CD4-positive, alpha-beta T cell treated with Interferon alpha-2 for 1 hour (primary cell): ENCODE measurements at regions not wholly inside any gene's neighbourhood (a gene's known extent, or its start where the extent isn't known, plus 50 kb on each side); places are given as distances from the start of the nearest gene placed in this dataset.
A peak's percentile ranks its signal among the peaks of the same experiment; 100 is the strongest.
"Not testable (repeated sequence)": the region's sequence is repeated elsewhere in the genome, so short reads cannot be mapped to it uniquely, and the experiment has no call there.

Source experiments
- DNase-seq, 2 donors: peaks; one replicate each; pipeline ENCODE4 v3.0.0-alpha.2; 2020 to 2022

- DNase-seq: no peak
These were observed 49.9 kb upstream of the WNT7B start for GRCh38 chr22:46026899-46027210.

- DNase-seq: no peak
These were observed 50.5 kb upstream of the WNT7B start for GRCh38 chr22:46027211-46028105.

DNA sequence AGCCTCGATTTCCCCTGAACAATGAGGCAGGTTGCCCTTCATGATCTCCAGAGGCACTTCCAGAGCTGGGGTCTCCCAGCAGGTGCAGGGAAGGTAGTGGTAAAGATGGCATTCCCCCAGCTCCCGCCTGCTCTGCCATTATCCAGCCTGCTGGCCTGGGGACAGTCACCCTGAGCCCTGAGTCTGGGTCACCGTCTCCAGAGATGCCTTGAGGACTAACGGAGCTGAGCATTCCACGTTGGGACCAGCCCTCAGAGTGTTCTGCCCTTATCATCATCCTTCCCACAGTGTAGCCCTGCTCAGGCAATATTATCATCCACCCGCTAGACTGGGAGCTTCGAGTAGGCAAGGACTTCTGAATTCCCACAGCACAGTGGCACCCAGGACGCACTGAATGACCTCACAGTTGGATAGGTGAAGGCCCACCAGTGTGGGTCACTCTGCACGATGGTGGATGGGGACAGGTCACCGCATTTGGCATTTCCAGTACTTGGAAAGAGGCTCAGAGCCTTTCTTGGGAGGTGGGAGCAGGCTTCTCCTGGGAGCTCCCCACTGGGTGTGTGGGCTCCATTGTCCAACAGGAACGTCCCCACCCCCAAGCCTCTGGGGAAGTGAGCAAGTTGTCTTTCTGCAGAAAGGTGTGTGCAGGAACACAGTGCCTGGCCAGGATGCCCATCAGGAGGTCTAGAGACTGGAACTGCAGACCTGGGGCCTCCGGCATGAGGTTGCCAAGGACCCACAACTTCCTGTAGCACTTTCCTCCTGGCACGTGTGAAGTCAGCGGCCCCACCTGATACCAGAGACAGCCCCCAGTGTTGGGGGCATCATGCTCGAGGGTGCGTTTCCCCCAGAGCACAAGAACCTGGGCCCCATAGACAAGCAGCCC, 51.4 kb upstream of the WNT7B start:
- DNase-seq: no peak

DNA sequence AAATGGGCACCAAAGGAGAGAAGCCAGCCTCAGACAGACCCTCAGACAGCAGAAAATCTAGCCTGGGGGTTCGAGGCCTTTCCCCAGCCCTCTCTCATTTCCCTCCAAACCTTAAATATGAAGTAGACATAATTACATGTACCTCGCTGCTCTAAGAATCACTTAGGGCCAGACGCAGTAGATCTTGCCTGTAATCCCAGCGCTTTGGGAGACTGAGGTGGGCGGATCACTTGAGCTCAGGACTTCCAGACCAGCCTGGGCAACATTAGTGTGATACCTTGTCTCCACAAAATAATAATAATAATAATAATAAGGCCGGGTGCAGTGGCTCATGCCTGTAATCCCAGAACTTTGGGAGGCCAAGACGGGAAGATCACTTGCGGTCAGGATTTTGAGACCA, 52.1 kb upstream of the WNT7B start:
- DNase-seq: no peak

GRCh38 chr22:46029574-46030200, 52.7 kb upstream of the WNT7B start:
- no peak for DNase-seq

GRCh38 chr22:46030231-46030880, 53.4 kb upstream of the WNT7B start:
- DNase-seq: no peak

DNA sequence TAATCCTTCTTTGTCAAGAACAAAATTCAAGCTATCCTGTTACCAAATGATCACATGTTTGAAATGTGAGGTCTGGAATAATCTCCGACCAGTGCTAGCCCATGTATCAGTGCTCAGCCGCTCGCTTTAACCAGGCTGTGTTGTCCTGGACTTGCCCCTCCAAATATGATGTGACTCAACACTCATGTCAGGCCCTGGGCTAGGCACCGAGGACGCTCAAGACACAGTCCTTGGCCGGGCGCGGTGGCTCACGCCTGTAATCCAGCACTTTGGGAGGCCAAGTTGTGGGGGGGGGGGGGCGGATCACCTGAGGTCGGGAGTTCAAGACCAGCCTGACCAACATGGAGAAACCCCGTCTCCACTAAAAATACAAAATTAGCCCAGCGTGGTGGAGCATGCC, 54.1 kb upstream of the WNT7B start:
- no peak for DNase-seq

GRCh38 chr22:46031557-46031956, 54.6 kb upstream of the WNT7B start:
- DNase-seq: no peak

GRCh38 chr22:46031965-46032851, 55.2 kb upstream of the WNT7B start:
- no peak for DNase-seq

DNA sequence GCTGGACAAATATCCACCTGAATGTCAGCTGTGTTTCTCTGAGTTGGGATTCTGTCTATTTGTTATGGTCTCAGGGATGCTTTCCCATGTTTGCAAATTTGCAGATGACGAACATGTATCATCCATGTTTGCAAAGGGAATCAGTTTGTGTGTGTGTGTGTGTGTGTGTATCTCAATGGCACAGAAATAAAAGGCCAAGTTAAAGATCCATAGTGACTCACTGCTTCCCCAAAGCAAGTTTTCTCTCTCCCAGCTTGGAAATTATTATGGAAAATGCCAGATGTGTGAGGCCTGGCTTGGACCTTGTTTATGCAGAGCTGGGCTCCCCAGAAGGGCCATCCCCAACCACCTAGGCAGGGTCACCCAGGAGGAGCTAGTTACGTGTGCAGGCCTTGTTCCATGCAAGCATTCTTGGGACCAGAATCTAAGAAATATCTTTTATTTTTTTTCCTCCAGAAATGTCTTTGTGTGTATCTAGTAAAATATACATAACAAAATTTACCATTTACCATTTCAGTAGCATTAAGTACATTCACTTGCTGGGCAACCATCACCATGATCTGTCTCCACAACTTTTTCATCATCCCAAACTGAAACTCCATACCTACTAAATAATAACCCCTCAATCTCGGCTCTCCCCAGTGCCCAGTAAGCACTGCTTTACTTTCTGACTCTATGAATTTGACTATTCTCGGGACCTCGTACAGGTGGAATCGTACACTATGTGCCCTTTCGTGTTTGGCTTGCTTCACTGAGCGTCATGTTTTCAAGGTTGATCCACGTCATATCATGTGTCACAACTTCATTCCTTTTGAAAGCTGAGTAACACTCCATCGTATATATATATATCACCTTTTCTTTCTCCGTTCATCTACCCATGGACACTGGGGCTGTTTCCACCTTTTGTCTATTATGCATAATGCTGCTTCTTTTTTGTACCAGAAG, 56.6 kb upstream of the WNT7B start:
- no peak for DNase-seq

- not testable (repeated sequence) for DNase-seq
These were observed 57.5 kb upstream of the WNT7B start for GRCh38 chr22:46034480-46034879.

- DNase-seq: no peak
These were observed 58.4 kb upstream of the WNT7B start for GRCh38 chr22:46035380-46035741.

GRCh38 chr22:46035742-46036557, 59.0 kb upstream of the WNT7B start:
- DNase-seq: peak; percentile 100

GRCh38 chr22:46036558-46037408, 59.8 kb upstream of the WNT7B start:
- peak; percentile 58 to 73 for DNase-seq

- no peak for DNase-seq
These were observed 61.2 kb upstream of the WNT7B start for GRCh38 chr22:46038174-46038487.

- DNase-seq: no peak
These were observed 61.8 kb upstream of the WNT7B start for GRCh38 chr22:46038516-46039430.

- no peak for DNase-seq
These were observed 62.6 kb upstream of the WNT7B start for GRCh38 chr22:46039535-46039934.
